Right atrium auricular region (tissue), 2 donors: ENCODE measurements at regions not wholly inside any gene's neighbourhood (a gene's known extent, or its start where the extent isn't known, plus 50 kb on each side); places are given as distances from the start of the nearest gene placed in this dataset.

Experiments
- DNase-seq: peaks from one replicate; pipeline ENCODE4 v3.0.0-alpha.2; 2019; ENCODE audit warnings: low spot score
- H3K27ac ChIP-seq, 2 donors: fragments of 200-600 bp; sonication (generic); 1 replicate in 1 of 2; 2 replicates in 1 of 2; pipeline ENCODE4 v1.5.1; 2016 to 2019
- H3K27me3 ChIP-seq, 2 donors: fragments of 200-600 bp; sonication (generic); one replicate each; pipeline versions ENCODE4 v1.5.1 to v1.6.0; 2017 to 2019
- H3K36me3 ChIP-seq: fragments of 200-600 bp; sonication (generic); one replicate; pipeline ENCODE4 v1.5.1; 2016
- H3K4me1 ChIP-seq, 2 donors: fragments of 200-600 bp; sonication (generic); one replicate each; pipeline versions ENCODE4 v1.5.1 to v1.6.0; 2017 to 2019
- H3K4me3 ChIP-seq, 2 donors: fragments of 200-600 bp; sonication (generic); 1 replicate in 1 of 2; 2 replicates in 1 of 2; pipeline ENCODE4 v1.5.1; 2017 to 2019; ENCODE audit warnings: mild to moderate bottlenecking in 1 of 2, moderate library complexity in 1 of 2
- H3K9me3 ChIP-seq, 2 donors: fragments of 200-600 bp; sonication (generic); one replicate each; pipeline ENCODE4 v1.5.1; 2019
- CTCF ChIP-seq, 2 donors: fragments of 200-600 bp; sonication (generic); IDR thresholded peaks; one replicate each; pipeline ENCODE4 v1.5.1; 2019; ENCODE audit warnings: antibody characterized with exemption in 2 of 2

- Histone ChIP-seq H3K4me1 (peaks cover 0 to 19% of the 10 kb centered on the region in 2 donors), H3K9me3 (no peaks in the 10 kb centered on the region), H3K36me3 (no peaks in the 10 kb centered on the region), H3K27ac (peak overlapping the region in 1 of 2 donors; percentile 35), H3K27me3 (no peaks in the 10 kb centered on the region), H3K4me3 (no peak overlapping the region)
- DNase-seq: peak; percentile 85
- TF ChIP-seq CTCF (IDR thresholded peaks at IDR 0.05): no peak
These were observed 147.2 kb downstream of the C9orf50 start for GRCh38 chr9:129473523-129474244.

- no peaks in the 10 kb centered on the region for H3K9me3 ChIP-seq
- DNase-seq: no peak
- H3K4me1 ChIP-seq: peaks cover 0 to 19% of the 10 kb centered on the region in 2 donors
- H3K27me3 ChIP-seq: no peaks in the 10 kb centered on the region
- no peak for TF ChIP-seq CTCF (IDR thresholded peaks at IDR 0.05)
- H3K27ac ChIP-seq: no peak overlapping the region
- H3K36me3 ChIP-seq: no peaks in the 10 kb centered on the region
- no peak overlapping the region for H3K4me3 ChIP-seq
These were observed 148.2 kb downstream of the C9orf50 start for GRCh38 chr9:129472651-129473102.

GRCh38 chr9:129471201-129472019 is 149.5 kb downstream of the C9orf50 start:
- Histone ChIP-seq H3K36me3 (no peaks in the 10 kb centered on the region), H3K27me3 (no peaks in the 10 kb centered on the region), H3K4me1 (peaks cover 0 to 19% of the 10 kb centered on the region in 2 donors), H3K9me3 (no peaks in the 10 kb centered on the region), H3K27ac (no peak overlapping the region), H3K4me3 (no peak overlapping the region)
- no peak for DNase-seq
- TF ChIP-seq CTCF (IDR thresholded peaks at IDR 0.05): no peak

GRCh38 chr9:129469988-129470316 is 150.9 kb downstream of the C9orf50 start:
- no peak for TF ChIP-seq CTCF (IDR thresholded peaks at IDR 0.05)
- no peak overlapping the region for H3K27ac ChIP-seq
- no peaks in the 10 kb centered on the region for H3K27me3 ChIP-seq
- no peak for DNase-seq
- H3K9me3 ChIP-seq: no peaks in the 10 kb centered on the region
- peaks cover 0 to 29% of the 10 kb centered on the region in 2 donors for H3K4me1 ChIP-seq
- no peak overlapping the region for H3K4me3 ChIP-seq
- H3K36me3 ChIP-seq: no peaks in the 10 kb centered on the region

GRCh38 chr9:129469188-129469987 is 151.5 kb downstream of the C9orf50 start:
- no peak for TF ChIP-seq CTCF (IDR thresholded peaks at IDR 0.05)
- Histone ChIP-seq H3K27ac (no peak overlapping the region), H3K36me3 (no peaks in the 10 kb centered on the region), H3K4me3 (no peak overlapping the region), H3K9me3 (no peaks in the 10 kb centered on the region), H3K27me3 (no peaks in the 10 kb centered on the region), H3K4me1 (peaks cover 0 to 33% of the 10 kb centered on the region in 2 donors)
- DNase-seq: no peak
